Tibial nerve (tissue), 4 donors: ENCODE measurements at regions not wholly inside any gene's neighbourhood (a gene's known extent, or its start where the extent isn't known, plus 50 kb on each side); places are given as distances from the start of the nearest gene placed in this dataset.

Experiments
- EP300 ChIP-seq, 2 donors: sonication (generic); formaldehyde crosslinking; IDR thresholded peaks; one replicate each; pipeline ENCODE4 v1.6.1; 2017; ENCODE audit warnings: antibody characterized with exemption in 2 of 2, mild to moderate bottlenecking in 1 of 2
- TF ChIP-seq, protein P1 (sequence below), 5 experiments: fragments of 200-600 bp in 3 of 5; fragments of 450-650 bp in 2 of 5; sonication (generic) in 3 of 5; IDR thresholded peaks; one replicate each; pipeline ENCODE4 v1.5.1; 2016 to 2019; ENCODE audit warnings: antibody characterized with exemption in 5 of 5, mild to moderate bottlenecking in 3 of 5, moderate library complexity in 2 of 5

DNA sequence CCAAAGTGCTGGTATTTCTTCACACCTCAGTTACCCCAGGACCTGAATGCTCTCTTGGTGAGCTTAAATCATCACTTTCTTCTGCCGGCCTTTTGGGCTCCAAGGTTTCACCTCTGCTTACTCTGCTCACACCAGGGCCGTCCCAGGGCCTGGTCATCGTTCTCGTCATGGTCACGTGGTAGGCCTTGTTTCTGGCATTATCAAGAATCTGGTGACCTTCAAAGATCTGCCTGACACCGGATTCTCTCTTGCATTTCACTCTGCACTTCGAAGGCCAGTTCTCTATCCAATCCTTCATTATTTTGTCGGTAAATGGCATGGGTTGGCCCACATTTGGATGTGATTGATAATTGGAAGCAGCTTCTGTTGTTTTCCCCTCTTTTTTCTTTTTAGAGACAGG is 80.5 kb downstream of the HRH4 start:
- TF ChIP-seq EP300 (IDR thresholded peaks at IDR 0.05), result no peak
- TF ChIP-seq, protein P1, sequence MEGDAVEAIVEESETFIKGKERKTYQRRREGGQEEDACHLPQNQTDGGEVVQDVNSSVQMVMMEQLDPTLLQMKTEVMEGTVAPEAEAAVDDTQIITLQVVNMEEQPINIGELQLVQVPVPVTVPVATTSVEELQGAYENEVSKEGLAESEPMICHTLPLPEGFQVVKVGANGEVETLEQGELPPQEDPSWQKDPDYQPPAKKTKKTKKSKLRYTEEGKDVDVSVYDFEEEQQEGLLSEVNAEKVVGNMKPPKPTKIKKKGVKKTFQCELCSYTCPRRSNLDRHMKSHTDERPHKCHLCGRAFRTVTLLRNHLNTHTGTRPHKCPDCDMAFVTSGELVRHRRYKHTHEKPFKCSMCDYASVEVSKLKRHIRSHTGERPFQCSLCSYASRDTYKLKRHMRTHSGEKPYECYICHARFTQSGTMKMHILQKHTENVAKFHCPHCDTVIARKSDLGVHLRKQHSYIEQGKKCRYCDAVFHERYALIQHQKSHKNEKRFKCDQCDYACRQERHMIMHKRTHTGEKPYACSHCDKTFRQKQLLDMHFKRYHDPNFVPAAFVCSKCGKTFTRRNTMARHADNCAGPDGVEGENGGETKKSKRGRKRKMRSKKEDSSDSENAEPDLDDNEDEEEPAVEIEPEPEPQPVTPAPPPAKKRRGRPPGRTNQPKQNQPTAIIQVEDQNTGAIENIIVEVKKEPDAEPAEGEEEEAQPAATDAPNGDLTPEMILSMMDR (IDR thresholded peaks at IDR 0.05), result no peak
